Smooth muscle cell (in vitro differentiated cells): ENCODE measurements at regions not wholly inside any gene's neighbourhood (a gene's known extent, or its start where the extent isn't known, plus 50 kb on each side); places are given as distances from the start of the nearest gene placed in this dataset.

Source experiments
- DNase-seq: peaks from one replicate; lab custom pipeline; 2025; ENCODE audit not compliant: unreplicated experiment; lab: John Stamatoyannopoulos, UW
- H2AFZ ChIP-seq: fragments of 200-600 bp; sonication (generic); 2 replicates; pipeline ENCODE4 v1.6.0; 2016; ENCODE audit warnings: antibody characterized with exemption, low read depth, mild to moderate bottlenecking
- H3F3A ChIP-seq: fragments of 200-600 bp; sonication (generic); 2 replicates; pipeline ENCODE4 v1.6.0; 2017; ENCODE audit warnings: antibody characterized with exemption, low read depth
- H3K27ac ChIP-seq: fragments of 200-600 bp; sonication (generic); 2 replicates; pipeline ENCODE4 v1.5.1; 2016; ENCODE audit warnings: low read depth, mild to moderate bottlenecking
- H3K27me3 ChIP-seq: fragments of 200-600 bp; sonication (generic); 2 replicates; pipeline ENCODE4 v1.6.1; 2016; ENCODE audit warnings: low read depth, mild to moderate bottlenecking
- H3K36me3 ChIP-seq: fragments of 200-600 bp; sonication (generic); 2 replicates; pipeline ENCODE4 v1.5.1; 2016; ENCODE audit warnings: low read depth
- H3K4me1 ChIP-seq: fragments of 200-600 bp; sonication (generic); 2 replicates; pipeline ENCODE4 v1.5.1; 2016; ENCODE audit warnings: low read depth
- H3K4me2 ChIP-seq: fragments of 200-600 bp; sonication (generic); 2 replicates; pipeline ENCODE4 v1.6.0; 2016; ENCODE audit warnings: mild to moderate bottlenecking
- H3K4me3 ChIP-seq: fragments of 200-600 bp; sonication (generic); 2 replicates; pipeline ENCODE4 v1.5.1; 2016; ENCODE audit warnings: mild to moderate bottlenecking
- H3K79me2 ChIP-seq: fragments of 200-600 bp; sonication (generic); 2 replicates; pipeline ENCODE4 v1.6.0; 2016; ENCODE audit warnings: low read depth, mild to moderate bottlenecking
- H3K9ac ChIP-seq: fragments of 200-600 bp; sonication (generic); 2 replicates; pipeline ENCODE4 v1.6.0; 2016; ENCODE audit warnings: low read depth
- H3K9me3 ChIP-seq: fragments of 200-600 bp; sonication (generic); replicated peaks from 2 replicates; pipeline ENCODE4 v1.5.1; 2016; ENCODE audit warnings: low read depth
- H4K20me1 ChIP-seq: fragments of 200-600 bp; sonication (generic); 2 replicates; pipeline ENCODE4 v1.6.0; 2016; ENCODE audit warnings: low read depth
- WGBS: methylation state at CpG from one replicate; pipeline ENCODE4 v1.1.7; 2016; ENCODE audit warnings: low lambda C conversion rate; 5-methylcytosine and 5-hydroxymethylcytosine counted together
- TF ChIP-seq, protein P1 (sequence below): fragments of 200-600 bp; sonication (generic); IDR thresholded peaks from 2 replicates; pipeline ENCODE4 v1.5.1; 2017; ENCODE audit warnings: borderline replicate concordance, mild to moderate bottlenecking, antibody characterized with exemption; ENCODE audit not compliant: insufficient read depth, poor library complexity, severe bottlenecking

DNA sequence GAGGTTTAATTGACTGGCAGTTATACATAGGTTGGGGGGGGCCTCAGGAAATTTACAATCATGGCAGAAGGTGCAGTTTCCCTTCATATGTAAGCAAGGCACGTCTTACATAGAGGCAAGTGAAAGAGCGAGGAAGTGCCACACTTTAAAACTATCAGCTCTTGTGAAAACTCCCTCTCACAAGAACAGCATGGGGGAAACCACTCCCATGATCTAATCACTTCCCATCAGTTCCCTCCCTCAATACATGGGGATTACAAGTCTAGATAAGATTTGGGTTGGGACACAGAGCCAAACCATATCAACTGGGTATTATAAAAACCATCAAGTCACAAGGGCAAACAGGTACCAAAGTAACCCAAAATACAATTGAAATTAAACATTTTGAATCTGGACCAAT lies 182.0 kb upstream of the FAT4 start:
- Histone ChIP-seq H3K4me3 (no peak overlapping the region), H3K36me3 (no peaks in the 10 kb centered on the region), H3K79me2 (no peaks in the 10 kb centered on the region), H3K9ac (no peak overlapping the region), H3K4me1 (no peaks in the 10 kb centered on the region), H3K27me3 (no peaks in the 10 kb centered on the region), H3K9me3 (no peaks in the 10 kb centered on the region), H4K20me1 (no peaks in the 10 kb centered on the region), H3K4me2 (no peak overlapping the region), H3F3A (no peaks in the 10 kb centered on the region), H3K27ac (no peak overlapping the region), H2AFZ (no peak overlapping the region)
- TF ChIP-seq, protein P1, sequence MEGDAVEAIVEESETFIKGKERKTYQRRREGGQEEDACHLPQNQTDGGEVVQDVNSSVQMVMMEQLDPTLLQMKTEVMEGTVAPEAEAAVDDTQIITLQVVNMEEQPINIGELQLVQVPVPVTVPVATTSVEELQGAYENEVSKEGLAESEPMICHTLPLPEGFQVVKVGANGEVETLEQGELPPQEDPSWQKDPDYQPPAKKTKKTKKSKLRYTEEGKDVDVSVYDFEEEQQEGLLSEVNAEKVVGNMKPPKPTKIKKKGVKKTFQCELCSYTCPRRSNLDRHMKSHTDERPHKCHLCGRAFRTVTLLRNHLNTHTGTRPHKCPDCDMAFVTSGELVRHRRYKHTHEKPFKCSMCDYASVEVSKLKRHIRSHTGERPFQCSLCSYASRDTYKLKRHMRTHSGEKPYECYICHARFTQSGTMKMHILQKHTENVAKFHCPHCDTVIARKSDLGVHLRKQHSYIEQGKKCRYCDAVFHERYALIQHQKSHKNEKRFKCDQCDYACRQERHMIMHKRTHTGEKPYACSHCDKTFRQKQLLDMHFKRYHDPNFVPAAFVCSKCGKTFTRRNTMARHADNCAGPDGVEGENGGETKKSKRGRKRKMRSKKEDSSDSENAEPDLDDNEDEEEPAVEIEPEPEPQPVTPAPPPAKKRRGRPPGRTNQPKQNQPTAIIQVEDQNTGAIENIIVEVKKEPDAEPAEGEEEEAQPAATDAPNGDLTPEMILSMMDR: no peak
- DNase-seq: no peak
- WGBS: 73% methylated on average over 2 of the region's 2 CpGs

GRCh38 chr4:125131891-125132680 lies 182.7 kb upstream of the FAT4 start:
- Histone ChIP-seq H3K79me2 (no peaks in the 10 kb centered on the region), H3K4me2 (no peak overlapping the region), H2AFZ (no peak overlapping the region), H3K36me3 (no peaks in the 10 kb centered on the region), H3K9ac (no peak overlapping the region), H3K4me1 (no peaks in the 10 kb centered on the region), H3K9me3 (no peaks in the 10 kb centered on the region), H3K4me3 (no peak overlapping the region), H3K27ac (no peak overlapping the region), H3K27me3 (no peaks in the 10 kb centered on the region), H4K20me1 (no peaks in the 10 kb centered on the region), H3F3A (no peaks in the 10 kb centered on the region)
- TF ChIP-seq, protein P1: no peak
- DNase-seq: no peak
- 97% methylated on average over 2 of the region's 2 CpGs for WGBS

GRCh38 chr4:125125276-125125675 lies 189.5 kb upstream of the FAT4 start:
- no peaks in the 10 kb centered on the region for H3K27me3 ChIP-seq

More at GRCh38 chr4:125125276-125125675, 189.5 kb upstream of the FAT4 start:
- peaks cover 5% of the 10 kb centered on the region for H3K4me1 ChIP-seq
- H3K9me3 ChIP-seq: no peaks in the 10 kb centered on the region
- H4K20me1 ChIP-seq: no peaks in the 10 kb centered on the region
- TF ChIP-seq, protein P1: no peak
- H3K36me3 ChIP-seq: no peaks in the 10 kb centered on the region
- peak overlapping the region; percentile 51 for H3K4me2 ChIP-seq
- WGBS: 29% methylated on average over 3 of the region's 3 CpGs
- no peaks in the 10 kb centered on the region for H3F3A ChIP-seq
- H3K9ac ChIP-seq: no peak overlapping the region
- no peak overlapping the region for H3K4me3 ChIP-seq
- no peaks in the 10 kb centered on the region for H3K79me2 ChIP-seq
- peak overlapping the region; percentile 80 for H2AFZ ChIP-seq
- no peak for DNase-seq
- no peak overlapping the region for H3K27ac ChIP-seq
